ENCODE measurements at regions not wholly inside any gene's neighbourhood (a gene's known extent, or its start where the extent isn't known, plus 50 kb on each side); places are given as distances from the start of the nearest gene placed in this dataset.

- TF ChIP-seq, protein P1, sequence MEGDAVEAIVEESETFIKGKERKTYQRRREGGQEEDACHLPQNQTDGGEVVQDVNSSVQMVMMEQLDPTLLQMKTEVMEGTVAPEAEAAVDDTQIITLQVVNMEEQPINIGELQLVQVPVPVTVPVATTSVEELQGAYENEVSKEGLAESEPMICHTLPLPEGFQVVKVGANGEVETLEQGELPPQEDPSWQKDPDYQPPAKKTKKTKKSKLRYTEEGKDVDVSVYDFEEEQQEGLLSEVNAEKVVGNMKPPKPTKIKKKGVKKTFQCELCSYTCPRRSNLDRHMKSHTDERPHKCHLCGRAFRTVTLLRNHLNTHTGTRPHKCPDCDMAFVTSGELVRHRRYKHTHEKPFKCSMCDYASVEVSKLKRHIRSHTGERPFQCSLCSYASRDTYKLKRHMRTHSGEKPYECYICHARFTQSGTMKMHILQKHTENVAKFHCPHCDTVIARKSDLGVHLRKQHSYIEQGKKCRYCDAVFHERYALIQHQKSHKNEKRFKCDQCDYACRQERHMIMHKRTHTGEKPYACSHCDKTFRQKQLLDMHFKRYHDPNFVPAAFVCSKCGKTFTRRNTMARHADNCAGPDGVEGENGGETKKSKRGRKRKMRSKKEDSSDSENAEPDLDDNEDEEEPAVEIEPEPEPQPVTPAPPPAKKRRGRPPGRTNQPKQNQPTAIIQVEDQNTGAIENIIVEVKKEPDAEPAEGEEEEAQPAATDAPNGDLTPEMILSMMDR (conservative IDR thresholded peaks at IDR 0.05) = no peak
- no peak for TF ChIP-seq ZFX (IDR thresholded peaks at IDR 0.05)
Observed at GRCh38 chr7:113801751-113802150, 117.1 kb downstream of the PPP1R3A start.

Measured in C4-2B (cell line).